IPS-11a (cell line): ENCODE measurements at regions not wholly inside any gene's neighbourhood (a gene's known extent, or its start where the extent isn't known, plus 50 kb on each side); places are given as distances from the start of the nearest gene placed in this dataset.

Source experiments
- H3K4me3 ChIP-seq: one replicate; pipeline ENCODE4 v1.5.1; 2013; ENCODE audit warnings: low read depth, low read length, control low read depth

- no peak overlapping the region for H3K4me3 ChIP-seq
These were observed 364.1 kb downstream of the MFSD1 start for GRCh38 chr3:159165961-159166360.

GRCh38 chr3:159166899-159167586 is 365.2 kb downstream of the MFSD1 start:
- no peak overlapping the region for H3K4me3 ChIP-seq

- no peak overlapping the region for H3K4me3 ChIP-seq
These were observed 366.9 kb downstream of the MFSD1 start for GRCh38 chr3:159168788-159169187.

GRCh38 chr3:159169828-159170227 is 368.0 kb downstream of the MFSD1 start:
- no peak overlapping the region for H3K4me3 ChIP-seq

DNA sequence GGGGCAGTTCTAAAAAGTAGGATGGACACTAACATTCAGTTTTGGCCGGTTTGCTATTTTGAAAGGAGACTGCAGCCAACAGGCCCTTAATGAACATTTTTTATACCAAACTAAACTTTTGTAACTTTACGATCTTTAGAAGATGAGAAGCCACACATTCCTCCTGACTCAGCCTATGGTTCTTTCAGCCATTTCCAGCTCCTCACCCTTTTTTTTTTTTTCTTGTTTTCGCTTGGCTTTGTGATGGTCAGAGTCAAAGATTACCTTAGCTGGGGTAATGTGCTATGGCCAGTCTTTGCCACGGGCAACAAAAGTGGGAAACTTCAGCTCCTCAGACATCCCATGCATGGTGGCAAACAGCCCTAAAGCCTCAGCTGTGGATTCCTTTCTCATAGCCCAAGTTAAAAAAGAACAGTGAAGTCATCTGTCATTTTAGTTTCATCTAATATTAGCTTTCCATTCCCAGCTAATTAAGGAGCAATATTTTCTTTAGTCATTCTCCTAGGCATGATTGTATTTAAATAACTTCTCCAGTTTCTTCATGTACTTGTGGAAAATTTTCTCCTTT is 368.7 kb downstream of the MFSD1 start:
- no peak overlapping the region for H3K4me3 ChIP-seq

DNA sequence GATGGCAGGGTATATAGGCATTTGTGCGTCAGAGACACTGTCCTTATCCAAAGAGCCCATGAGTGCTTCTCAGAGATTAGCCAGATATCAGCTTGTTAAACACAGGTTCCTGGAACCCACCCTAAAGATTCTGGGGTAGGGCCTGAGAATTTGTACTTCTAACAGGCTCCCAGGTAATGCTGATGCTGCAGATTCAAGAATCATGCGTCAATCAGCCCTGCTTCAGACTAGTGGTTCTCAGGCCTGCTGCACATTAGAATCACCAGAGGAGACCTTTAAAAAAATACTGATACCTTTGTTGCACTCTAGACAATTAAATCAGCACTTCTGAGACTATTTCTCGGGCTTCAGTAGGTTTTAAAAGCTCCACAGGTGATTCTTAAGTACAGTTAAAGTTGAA is 369.5 kb downstream of the MFSD1 start:
- no peak overlapping the region for H3K4me3 ChIP-seq

DNA sequence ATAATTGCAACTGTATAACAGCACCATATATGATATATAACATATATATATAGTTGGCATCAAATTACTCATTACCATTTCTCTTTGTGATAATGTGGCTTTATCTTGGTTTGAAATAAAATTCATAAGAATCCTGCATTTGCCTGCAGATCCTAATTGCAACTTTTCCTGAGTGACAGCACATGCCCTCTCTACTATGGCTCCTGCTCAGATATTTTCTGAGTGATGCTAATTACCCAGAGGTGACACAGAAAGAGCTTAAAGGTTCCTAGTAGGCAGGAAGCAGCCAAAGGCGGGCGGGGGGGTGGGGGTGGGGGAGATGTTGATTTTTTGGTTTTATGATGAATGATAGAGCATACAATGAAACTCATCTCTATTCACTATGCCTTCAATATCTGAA is 370.6 kb downstream of the MFSD1 start:
- no peak overlapping the region for H3K4me3 ChIP-seq

DNA sequence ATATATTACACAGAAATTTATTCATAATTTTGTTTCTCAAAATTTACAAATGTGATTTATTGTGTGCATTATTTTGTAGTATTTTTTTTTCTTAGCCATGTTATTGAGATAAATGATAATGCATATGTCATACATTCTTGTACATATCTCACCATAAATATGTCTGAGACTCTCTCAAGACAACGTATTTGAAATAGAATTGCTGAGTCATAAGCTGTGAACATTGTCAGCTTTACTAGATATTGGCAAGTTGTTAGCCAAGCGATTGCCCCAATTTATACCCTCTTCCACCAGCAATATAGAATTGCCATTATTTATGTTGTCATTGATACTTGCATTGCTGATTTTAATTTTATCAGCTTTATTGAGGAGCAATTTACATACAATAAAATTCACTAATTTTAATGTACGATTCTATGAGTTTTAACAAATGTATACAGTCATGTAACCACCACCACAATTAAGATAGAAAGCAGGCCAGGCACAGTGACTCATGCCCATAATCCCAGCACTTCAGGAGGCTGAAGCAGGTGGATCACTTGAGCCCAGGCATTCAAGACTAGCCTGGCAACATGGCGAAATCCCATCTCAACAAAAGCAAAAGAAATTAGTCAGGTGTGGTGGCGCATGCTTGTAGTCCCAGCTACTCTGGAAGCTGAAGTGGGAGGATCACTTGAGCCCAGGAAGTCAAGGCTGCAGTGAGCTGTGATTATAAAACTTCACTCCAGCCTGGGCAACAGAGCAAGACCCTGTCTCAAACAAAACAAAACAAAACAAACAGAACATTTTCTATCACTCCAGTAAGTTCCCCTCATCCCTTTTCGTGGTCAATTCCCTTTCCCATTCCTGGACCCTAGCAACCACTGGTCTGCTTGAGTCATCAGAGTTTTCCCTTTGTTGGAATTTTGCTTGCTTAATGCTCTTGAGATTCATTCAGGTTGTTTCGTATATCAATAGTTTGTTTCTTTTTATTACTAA is 373.1 kb downstream of the MFSD1 start:
- H3K4me3 ChIP-seq: no peak overlapping the region

DNA sequence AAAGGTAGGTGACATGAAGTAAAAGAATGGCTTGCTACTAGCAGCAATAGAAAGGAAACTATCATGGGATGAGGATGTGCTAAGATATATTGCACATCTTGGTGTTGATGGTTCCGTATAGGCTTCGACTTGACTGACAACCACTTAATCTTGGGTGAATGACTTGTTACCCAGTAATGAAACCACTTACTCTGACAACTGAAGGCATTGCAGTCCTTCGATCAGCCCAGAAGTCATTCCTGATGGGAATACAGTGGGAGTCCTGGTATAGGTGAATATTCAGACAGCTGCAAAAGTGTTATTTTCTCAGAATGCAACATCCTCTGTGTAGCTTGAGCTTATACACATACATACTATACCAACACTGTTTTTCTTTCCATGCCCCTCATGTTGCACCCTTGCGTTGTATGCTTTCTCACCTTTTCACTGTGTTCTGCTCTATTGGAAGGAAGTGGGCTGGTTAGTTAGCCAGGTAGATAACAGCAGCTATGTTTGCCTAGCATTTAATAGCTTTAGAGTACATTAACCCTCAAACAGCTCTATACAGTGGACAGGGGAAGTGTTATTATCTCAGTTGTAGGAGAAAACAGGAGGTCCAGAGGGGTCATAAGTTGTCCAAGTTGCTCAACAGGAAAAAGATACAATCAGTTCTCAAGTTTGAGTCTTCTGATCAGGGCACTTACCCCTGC is 376.5 kb downstream of the MFSD1 start:
- no peak overlapping the region for H3K4me3 ChIP-seq

- no peak overlapping the region for H3K4me3 ChIP-seq
These were observed 381.1 kb downstream of the MFSD1 start for GRCh38 chr3:159182961-159183360.

- H3K4me3 ChIP-seq: no peak overlapping the region
These were observed 383.7 kb downstream of the MFSD1 start for GRCh38 chr3:159185443-159186050.

DNA sequence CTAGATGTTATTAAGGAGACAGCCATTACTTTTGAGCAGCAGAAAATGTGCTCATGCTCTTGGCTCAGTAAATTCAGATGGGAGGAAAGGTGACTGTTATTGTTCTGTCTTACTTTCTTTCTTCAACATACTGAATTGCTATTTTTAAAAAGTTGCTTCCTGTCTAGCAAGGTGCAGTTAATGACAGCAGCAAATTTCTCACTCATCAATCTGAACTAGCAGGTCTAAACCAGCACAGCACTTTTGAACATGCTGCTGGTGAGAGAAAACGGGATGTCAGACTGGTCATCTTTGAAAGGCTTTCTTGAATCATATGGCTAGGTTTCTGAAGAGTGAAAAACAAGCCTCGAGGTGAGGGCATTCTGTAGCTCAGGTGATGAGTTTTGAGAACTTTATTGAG is 384.7 kb downstream of the MFSD1 start:
- no peak overlapping the region for H3K4me3 ChIP-seq

GRCh38 chr3:159187232-159187631 is 385.4 kb downstream of the MFSD1 start:
- H3K4me3 ChIP-seq: no peak overlapping the region

DNA sequence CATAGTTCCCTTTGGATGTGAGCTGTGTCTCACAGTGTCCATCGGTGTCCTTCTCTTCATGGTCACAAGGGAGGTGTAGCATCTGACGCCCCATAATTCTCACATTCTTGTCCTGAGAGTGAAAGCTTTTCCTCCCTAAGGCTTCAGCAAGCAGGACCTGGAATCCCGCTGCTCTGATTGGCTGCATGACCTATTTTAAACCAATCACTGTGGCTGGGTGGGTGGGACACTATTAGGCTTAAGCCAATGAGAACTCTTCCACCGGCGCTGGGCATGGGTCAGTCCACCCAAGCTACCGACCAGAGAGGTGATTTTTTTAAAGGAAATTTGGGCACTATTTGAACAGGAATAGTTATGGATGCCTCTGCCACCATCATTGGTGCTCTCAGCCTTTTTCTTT is 385.9 kb downstream of the MFSD1 start:
- no peak overlapping the region for H3K4me3 ChIP-seq

- H3K4me3 ChIP-seq: no peak overlapping the region
These were observed 388.3 kb downstream of the MFSD1 start for GRCh38 chr3:159189994-159190669.

DNA sequence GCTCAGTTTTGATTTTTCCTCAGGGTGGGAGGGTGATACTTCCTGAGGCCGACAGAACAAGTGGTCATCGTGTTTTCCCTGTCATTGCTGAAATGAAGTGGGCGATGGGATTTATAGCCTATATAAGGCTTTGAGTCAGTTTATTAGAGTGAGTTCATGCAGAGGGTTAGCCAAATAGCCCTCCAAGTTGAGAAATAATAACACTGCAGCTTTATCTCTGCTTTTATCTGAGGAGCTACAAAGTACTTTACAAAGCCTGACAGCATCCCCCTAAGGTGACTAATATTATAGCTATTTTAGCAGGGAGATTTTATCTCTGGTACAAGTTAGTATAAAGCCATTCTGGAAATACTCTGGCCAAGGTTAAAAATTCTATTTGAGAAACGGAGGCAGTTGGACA is 389.6 kb downstream of the MFSD1 start:
- H3K4me3 ChIP-seq: no peak overlapping the region

DNA sequence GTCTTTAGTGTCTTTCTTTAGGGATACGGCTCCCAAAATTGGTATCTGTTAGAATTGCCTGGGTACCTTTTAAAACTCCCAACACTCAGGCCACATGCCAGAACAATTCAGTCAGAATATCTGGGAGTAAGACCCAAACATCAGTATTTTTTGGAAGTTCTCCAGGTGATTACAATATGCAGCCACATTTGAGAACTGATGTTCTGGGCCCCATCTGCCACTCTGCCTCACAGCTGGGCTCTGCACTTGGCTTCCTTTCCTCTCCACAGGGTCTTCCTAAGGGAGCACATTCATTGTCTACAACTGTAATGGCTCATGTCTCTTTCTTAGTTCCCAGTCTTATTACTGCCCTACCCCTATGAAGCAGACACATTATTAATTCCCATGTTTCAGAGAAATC is 394.5 kb downstream of the MFSD1 start:
- no peak overlapping the region for H3K4me3 ChIP-seq

GRCh38 chr3:159200176-159200575 is 398.3 kb downstream of the MFSD1 start:
- H3K4me3 ChIP-seq: no peak overlapping the region

DNA sequence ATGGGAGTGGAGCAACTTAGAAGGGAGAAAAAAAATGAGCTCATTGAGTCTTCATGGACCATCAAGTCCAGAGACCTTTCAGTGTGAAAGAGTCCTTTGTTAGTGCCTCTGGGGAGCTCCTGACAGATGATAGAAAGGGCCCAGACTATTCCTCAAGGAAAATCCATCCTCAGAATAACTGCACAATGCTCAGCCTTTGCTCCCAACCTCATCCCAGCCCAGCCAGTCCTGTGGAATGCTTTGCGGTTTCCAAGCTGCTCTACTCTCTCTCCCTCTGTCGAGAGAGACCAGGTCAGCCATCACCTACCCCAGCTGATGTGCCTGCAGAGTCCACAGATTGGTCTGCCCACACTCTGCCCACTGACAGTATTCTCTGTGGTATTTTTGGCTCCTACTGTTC is 406.2 kb downstream of the MFSD1 start:
- no peak overlapping the region for H3K4me3 ChIP-seq

DNA sequence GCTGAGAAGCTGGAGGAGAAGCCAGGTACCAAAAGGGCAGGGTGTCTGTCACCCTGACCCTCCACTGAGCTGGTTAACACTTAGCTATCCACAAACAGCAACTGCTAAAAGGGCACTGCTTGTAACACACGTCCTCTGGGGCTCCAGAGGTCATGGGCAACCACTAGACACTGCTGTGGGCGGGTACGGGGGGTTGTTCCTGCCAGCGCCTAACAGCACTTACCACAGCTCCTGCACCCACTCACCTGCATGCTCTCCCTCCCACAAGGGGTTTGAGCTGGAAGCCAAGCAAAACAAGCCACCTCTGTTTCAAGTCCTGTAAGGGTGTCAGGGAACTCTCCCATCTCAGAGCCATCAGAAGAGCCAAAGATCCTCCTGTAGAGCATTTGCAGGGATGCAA is 407.6 kb downstream of the MFSD1 start:
- H3K4me3 ChIP-seq: no peak overlapping the region
